HepG2 (cell line): ENCODE measurements at regions not wholly inside any gene's neighbourhood (a gene's known extent, or its start where the extent isn't known, plus 50 kb on each side); places are given as distances from the start of the nearest gene placed in this dataset.
"Not testable (repeated sequence)": the region's sequence is repeated elsewhere in the genome, so short reads cannot be mapped to it uniquely, and the experiment has no call there.

Source experiments
- GATAD2A ChIP-seq: IDR thresholded peaks from 2 replicates; pipeline ENCODE4 v1.6.1; 2016
- MNT ChIP-seq: fragments of 450-650 bp; IDR thresholded peaks from 2 replicates; pipeline ENCODE4 v1.6.1; 2016

DNA sequence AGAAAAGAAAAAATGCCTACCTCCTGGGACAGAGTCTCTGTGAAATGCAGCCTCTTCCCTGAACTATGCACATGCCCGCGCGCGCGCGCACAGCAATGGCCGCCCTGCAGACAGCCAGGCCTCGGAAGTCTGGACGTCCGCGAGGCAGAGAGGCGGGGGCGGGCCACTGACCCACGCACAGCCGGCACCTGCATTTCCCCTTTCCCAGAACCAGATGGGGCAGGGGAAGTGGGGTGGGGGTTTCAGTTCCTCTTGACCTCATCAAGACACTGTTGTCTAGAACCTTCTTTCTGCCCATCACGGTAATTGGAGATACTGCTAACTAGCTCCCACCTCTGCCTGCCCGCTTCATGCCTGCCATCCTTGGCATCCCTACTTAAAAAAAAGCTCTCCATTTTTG, 5435.0 kb upstream of the TPTE start:
- not testable (repeated sequence) for TF ChIP-seq MNT; GATAD2A (CRISPR knock-in tag)
